ENCODE measurements at regions not wholly inside any gene's neighbourhood (a gene's known extent, or its start where the extent isn't known, plus 50 kb on each side); places are given as distances from the start of the nearest gene placed in this dataset.

DNA sequence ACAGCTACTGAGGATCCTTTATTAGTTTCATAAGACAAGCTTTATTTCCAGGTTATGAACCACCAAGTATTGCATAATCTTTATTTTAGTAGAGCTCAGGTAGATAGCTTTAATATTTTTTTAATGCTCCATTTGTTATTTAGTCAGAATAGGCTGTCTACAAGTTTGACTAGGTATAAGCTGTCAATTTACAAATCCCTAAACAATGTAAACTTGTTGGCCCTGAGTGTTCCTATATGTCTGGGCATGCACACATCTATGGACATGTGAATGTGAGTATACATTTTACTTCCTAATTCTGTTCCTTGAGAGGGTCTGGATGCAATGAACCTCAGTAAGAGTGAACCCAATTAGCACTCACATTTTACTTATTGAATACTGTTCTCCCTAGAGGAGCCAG lies 722.2 kb upstream of the PTPRD start:
- TF ChIP-seq, protein P1, sequence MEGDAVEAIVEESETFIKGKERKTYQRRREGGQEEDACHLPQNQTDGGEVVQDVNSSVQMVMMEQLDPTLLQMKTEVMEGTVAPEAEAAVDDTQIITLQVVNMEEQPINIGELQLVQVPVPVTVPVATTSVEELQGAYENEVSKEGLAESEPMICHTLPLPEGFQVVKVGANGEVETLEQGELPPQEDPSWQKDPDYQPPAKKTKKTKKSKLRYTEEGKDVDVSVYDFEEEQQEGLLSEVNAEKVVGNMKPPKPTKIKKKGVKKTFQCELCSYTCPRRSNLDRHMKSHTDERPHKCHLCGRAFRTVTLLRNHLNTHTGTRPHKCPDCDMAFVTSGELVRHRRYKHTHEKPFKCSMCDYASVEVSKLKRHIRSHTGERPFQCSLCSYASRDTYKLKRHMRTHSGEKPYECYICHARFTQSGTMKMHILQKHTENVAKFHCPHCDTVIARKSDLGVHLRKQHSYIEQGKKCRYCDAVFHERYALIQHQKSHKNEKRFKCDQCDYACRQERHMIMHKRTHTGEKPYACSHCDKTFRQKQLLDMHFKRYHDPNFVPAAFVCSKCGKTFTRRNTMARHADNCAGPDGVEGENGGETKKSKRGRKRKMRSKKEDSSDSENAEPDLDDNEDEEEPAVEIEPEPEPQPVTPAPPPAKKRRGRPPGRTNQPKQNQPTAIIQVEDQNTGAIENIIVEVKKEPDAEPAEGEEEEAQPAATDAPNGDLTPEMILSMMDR (IDR thresholded peaks at IDR 0.05), result no peak
- TF ChIP-seq SOX15 (CRISPR knock-in tag; IDR thresholded peaks at IDR 0.05), result no peak
- no peak for TF ChIP-seq SP1 (CRISPR knock-in tag; conservative IDR thresholded peaks at IDR 0.05)
- TF ChIP-seq, protein P2, sequence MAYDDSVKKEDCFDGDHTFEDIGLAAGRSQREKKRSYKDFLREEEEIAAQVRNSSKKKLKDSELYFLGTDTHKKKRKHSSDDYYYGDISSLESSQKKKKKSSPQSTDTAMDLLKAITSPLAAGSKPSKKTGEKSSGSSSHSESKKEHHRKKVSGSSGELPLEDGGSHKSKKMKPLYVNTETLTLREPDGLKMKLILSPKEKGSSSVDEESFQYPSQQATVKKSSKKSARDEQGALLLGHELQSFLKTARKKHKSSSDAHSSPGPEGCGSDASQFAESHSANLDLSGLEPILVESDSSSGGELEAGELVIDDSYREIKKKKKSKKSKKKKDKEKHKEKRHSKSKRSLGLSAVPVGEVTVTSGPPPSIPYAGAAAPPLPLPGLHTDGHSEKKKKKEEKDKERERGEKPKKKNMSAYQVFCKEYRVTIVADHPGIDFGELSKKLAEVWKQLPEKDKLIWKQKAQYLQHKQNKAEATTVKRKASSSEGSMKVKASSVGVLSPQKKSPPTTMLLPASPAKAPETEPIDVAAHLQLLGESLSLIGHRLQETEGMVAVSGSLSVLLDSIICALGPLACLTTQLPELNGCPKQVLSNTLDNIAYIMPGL (CRISPR knock-in tag; IDR thresholded peaks at IDR 0.05), result no peak
- TF ChIP-seq TP53 (CRISPR knock-in tag; IDR thresholded peaks at IDR 0.05), result no peak
- no peak for TF ChIP-seq CREM (CRISPR knock-in tag; IDR thresholded peaks at IDR 0.05)
- no peak for TF ChIP-seq PRRX2 (CRISPR knock-in tag; IDR thresholded peaks at IDR 0.05)
- TF ChIP-seq FOXJ3 (CRISPR knock-in tag; IDR thresholded peaks at IDR 0.05; ENCODE audit: borderline replicate concordance), result no peak
- no peak for TF ChIP-seq RORB (CRISPR knock-in tag; IDR thresholded peaks at IDR 0.05)
- TF ChIP-seq OVOL2 (CRISPR knock-in tag; IDR thresholded peaks at IDR 0.05; ENCODE audit: borderline replicate concordance), result no peak
- TF ChIP-seq, protein P3, sequence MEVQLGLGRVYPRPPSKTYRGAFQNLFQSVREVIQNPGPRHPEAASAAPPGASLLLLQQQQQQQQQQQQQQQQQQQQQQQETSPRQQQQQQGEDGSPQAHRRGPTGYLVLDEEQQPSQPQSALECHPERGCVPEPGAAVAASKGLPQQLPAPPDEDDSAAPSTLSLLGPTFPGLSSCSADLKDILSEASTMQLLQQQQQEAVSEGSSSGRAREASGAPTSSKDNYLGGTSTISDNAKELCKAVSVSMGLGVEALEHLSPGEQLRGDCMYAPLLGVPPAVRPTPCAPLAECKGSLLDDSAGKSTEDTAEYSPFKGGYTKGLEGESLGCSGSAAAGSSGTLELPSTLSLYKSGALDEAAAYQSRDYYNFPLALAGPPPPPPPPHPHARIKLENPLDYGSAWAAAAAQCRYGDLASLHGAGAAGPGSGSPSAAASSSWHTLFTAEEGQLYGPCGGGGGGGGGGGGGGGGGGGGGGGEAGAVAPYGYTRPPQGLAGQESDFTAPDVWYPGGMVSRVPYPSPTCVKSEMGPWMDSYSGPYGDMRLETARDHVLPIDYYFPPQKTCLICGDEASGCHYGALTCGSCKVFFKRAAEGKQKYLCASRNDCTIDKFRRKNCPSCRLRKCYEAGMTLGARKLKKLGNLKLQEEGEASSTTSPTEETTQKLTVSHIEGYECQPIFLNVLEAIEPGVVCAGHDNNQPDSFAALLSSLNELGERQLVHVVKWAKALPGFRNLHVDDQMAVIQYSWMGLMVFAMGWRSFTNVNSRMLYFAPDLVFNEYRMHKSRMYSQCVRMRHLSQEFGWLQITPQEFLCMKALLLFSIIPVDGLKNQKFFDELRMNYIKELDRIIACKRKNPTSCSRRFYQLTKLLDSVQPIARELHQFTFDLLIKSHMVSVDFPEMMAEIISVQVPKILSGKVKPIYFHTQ (CRISPR knock-in tag; IDR thresholded peaks at IDR 0.05), result no peak
- TF ChIP-seq NR3C1 (CRISPR knock-in tag; conservative IDR thresholded peaks at IDR 0.05; ENCODE audit: low read depth), result no peak
- TF ChIP-seq, protein P4, sequence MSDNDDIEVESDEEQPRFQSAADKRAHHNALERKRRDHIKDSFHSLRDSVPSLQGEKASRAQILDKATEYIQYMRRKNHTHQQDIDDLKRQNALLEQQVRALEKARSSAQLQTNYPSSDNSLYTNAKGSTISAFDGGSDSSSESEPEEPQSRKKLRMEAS (CRISPR knock-in tag; IDR thresholded peaks at IDR 0.05), result no peak
- no peak for TF ChIP-seq NFE2L1 (CRISPR knock-in tag; IDR thresholded peaks at IDR 0.05)
